PFSK-1 (cell line): ENCODE measurements at regions not wholly inside any gene's neighbourhood (a gene's known extent, or its start where the extent isn't known, plus 50 kb on each side); places are given as distances from the start of the nearest gene placed in this dataset.

ENCODE experiments used
- FOXP2 ChIP-seq: optimal IDR thresholded peaks from 2 replicates; pipeline ENCODE3; 2011; ENCODE audit warnings: borderline replicate concordance, control low read depth, inconsistent platforms; ENCODE audit not compliant: insufficient read depth; ENCODE audit errors: extremely low read length, extremely low read depth
- POLR2AphosphoS5 ChIP-seq: IDR thresholded peaks from 2 replicates; pipeline ENCODE4 v1.6.1; 2012; ENCODE audit warnings: low read depth, mild to moderate bottlenecking, control low read depth, low read length, moderate library complexity
- SIN3A ChIP-seq: IDR thresholded peaks from 2 replicates; pipeline ENCODE4 v1.6.1; 2012; ENCODE audit warnings: mild to moderate bottlenecking, low read length, moderate library complexity, borderline replicate concordance; ENCODE audit not compliant: insufficient read depth
- TAF1 ChIP-seq: IDR thresholded peaks from 2 replicates; pipeline ENCODE4 v1.6.1; 2012; ENCODE audit warnings: low read length, control low read depth, borderline replicate concordance; ENCODE audit not compliant: insufficient read depth
- TF ChIP-seq, protein P1 (sequence below), 2 experiments: IDR thresholded peaks; 2 replicates each; pipeline versions ENCODE4 v1.6.1 to v1.8.0; 2011 to 2012; ENCODE audit warnings: low read depth in 2 of 2, low read length in 2 of 2, control low read depth in 1 of 2, inconsistent platforms in 1 of 2, mild to moderate bottlenecking in 1 of 2, moderate library complexity in 1 of 2; ENCODE audit not compliant: insufficient read depth in 1 of 2

DNA sequence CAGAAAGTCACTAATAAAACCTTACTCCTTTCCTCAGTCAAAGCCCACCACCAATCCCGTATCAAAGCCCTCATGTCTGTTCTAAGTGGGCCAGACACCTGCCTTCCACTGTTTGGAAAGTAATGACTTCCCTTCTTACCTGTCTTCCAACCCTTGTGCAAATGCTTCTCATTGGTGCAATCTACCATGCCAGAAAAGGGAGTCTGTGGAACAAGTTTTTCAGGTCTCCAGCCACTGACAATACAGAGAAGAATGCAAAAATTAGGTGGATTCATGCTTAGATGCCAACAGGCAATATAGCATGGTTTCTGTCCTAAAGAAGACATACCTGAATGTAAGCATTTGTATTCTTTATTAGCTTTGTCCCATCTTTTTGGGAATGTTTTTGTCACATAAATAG, 1140.6 kb upstream of the LRRTM1 start:
- no peak for TF ChIP-seq FOXP2
- TF ChIP-seq SIN3A, result no peak
- TF ChIP-seq TAF1, result no peak
- TF ChIP-seq POLR2AphosphoS5, result no peak
- TF ChIP-seq, protein P1, sequence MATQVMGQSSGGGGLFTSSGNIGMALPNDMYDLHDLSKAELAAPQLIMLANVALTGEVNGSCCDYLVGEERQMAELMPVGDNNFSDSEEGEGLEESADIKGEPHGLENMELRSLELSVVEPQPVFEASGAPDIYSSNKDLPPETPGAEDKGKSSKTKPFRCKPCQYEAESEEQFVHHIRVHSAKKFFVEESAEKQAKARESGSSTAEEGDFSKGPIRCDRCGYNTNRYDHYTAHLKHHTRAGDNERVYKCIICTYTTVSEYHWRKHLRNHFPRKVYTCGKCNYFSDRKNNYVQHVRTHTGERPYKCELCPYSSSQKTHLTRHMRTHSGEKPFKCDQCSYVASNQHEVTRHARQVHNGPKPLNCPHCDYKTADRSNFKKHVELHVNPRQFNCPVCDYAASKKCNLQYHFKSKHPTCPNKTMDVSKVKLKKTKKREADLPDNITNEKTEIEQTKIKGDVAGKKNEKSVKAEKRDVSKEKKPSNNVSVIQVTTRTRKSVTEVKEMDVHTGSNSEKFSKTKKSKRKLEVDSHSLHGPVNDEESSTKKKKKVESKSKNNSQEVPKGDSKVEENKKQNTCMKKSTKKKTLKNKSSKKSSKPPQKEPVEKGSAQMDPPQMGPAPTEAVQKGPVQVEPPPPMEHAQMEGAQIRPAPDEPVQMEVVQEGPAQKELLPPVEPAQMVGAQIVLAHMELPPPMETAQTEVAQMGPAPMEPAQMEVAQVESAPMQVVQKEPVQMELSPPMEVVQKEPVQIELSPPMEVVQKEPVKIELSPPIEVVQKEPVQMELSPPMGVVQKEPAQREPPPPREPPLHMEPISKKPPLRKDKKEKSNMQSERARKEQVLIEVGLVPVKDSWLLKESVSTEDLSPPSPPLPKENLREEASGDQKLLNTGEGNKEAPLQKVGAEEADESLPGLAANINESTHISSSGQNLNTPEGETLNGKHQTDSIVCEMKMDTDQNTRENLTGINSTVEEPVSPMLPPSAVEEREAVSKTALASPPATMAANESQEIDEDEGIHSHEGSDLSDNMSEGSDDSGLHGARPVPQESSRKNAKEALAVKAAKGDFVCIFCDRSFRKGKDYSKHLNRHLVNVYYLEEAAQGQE (IDR thresholded peaks at IDR 0.05; ENCODE audit: insufficient read depth in 1 of 2, low read depth in 2 of 2, low read length in 2 of 2), result no peak

DNA sequence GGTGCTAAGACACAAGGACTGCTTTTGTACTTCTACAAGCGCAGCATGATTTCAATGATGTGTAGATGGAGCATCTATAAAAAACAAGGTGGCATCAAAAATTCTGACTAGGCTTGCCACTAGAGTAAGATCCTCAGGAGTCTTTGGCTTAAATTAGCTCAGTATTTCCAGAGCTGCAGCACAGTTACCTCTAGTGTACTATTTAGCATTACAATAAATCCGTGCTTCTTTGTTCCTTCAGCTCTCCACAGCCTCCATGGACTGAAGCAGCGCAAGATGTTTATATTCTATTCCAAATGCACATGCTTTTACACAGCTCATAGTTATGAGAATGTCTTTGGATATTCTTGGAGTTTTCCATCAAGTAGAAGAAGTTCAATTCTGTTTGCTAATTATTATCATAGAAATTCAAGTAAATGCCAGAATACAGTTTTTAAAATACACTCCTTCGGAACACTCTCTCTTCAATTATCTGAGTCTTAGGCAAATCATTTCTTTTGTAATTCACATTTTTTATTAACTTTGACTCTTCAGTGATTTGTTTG, 1133.0 kb upstream of the LRRTM1 start:
- TF ChIP-seq FOXP2, result no peak

DNA sequence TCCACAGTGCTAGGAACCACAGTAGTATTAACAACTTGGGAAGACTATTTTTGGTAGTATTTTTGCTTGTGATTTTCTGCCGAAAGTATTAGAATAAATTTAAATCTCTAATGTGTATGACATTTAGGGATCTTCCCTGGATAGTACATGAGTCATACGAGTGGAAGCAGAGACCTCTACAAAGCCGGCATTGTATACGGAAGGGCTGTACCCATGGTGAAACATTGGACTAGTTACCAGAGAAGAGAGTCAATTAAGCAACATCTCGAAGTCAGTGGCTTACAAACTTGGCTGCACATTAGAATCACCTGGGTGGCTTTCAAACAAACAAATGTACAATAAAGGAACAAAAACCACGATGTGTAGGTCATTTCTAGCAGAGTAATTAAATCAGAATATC, 1131.7 kb upstream of the LRRTM1 start:
- no peak for TF ChIP-seq POLR2AphosphoS5
- no peak for TF ChIP-seq FOXP2
- TF ChIP-seq, protein P1 (IDR thresholded peaks at IDR 0.05; ENCODE audit: insufficient read depth in 1 of 2, low read depth in 2 of 2, low read length in 2 of 2), result no peak
- no peak for TF ChIP-seq TAF1
- TF ChIP-seq SIN3A, result no peak

DNA sequence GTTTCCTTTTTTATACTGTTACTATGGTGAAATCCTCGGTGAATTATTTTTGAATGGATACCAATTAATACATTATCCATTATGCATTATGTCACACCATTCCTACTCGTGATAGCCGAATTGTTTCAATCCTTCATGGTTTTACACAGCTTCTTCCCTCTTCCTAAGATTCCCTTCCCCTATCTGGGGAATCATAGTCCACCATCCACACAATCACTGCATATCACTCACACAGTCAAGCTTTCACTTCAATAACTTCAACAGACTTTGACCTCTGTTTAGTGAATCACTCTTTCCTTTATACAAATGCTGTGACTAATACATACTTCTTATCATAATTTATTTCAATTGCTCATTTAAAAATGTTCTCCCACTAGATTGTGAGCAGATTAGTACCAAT, 1108.1 kb upstream of the LRRTM1 start:
- TF ChIP-seq TAF1 (no peak), FOXP2 (no peak), SIN3A (no peak), POLR2AphosphoS5 (no peak)
- TF ChIP-seq, protein P1 (IDR thresholded peaks at IDR 0.05; ENCODE audit: insufficient read depth in 1 of 2, low read depth in 2 of 2, low read length in 2 of 2), result no peak

DNA sequence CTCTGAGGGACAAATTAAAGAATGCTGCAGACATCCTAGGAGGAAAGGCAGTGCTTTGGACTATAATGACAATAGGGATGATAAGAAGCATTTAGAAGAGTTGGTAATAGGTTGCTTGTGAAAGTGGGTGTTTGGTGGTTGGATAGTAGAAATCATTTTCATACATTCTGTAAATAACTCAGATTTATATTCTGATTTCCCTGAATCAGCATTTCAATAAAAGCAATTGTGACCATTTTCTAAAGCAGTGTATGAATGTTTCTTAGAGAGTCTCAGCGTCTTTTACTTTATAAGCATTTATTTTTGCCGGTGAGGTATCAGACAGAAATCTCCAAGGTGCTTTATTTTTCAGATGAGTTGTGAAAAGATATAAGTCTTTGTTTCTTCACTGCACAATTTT, 1099.0 kb upstream of the LRRTM1 start:
- no peak for TF ChIP-seq FOXP2
- TF ChIP-seq, protein P1 (IDR thresholded peaks at IDR 0.05; ENCODE audit: insufficient read depth in 1 of 2, low read depth in 2 of 2, low read length in 2 of 2), result no peak
- TF ChIP-seq SIN3A, result no peak
- TF ChIP-seq TAF1, result no peak
- no peak for TF ChIP-seq POLR2AphosphoS5
